Right lobe of liver (tissue), 6 donors: ENCODE measurements at regions not wholly inside any gene's neighbourhood (a gene's known extent, or its start where the extent isn't known, plus 50 kb on each side); places are given as distances from the start of the nearest gene placed in this dataset.
"Not testable (repeated sequence)": the region's sequence is repeated elsewhere in the genome, so short reads cannot be mapped to it uniquely, and the experiment has no call there.

Experiments used
- ATAC-seq, 4 donors: fragments of 200-7000 bp; cut with Tn5 transposase; one replicate each; pipeline ENCODE4 v1.9.1; 2020; ENCODE audit warnings: mild to moderate bottlenecking in 4 of 4, moderate library complexity in 4 of 4
- DNase-seq, 3 donors: peaks; one replicate each; pipeline ENCODE4 v3.0.0-alpha.2; 2020
- H3K27ac ChIP-seq, 3 donors: fragments of 200-600 bp; one replicate each; pipeline ENCODE4 v1.8.0; 2022
- H3K27me3 ChIP-seq, 2 donors: fragments of 200-600 bp; one replicate each; pipeline ENCODE4 v1.8.0; 2022
- H3K36me3 ChIP-seq, 4 donors: fragments of 200-600 bp; sonication (generic) in 1 of 4; one replicate each; pipeline versions ENCODE4 v1.5.1 to v1.8.0; 2017 to 2022; ENCODE audit warnings: control low read depth in 1 of 4
- H3K4me1 ChIP-seq, 4 donors: fragments of 200-600 bp; sonication (generic) in 1 of 4; one replicate each; pipeline versions ENCODE4 v1.5.1 to v1.8.0; 2017 to 2022; ENCODE audit warnings: control low read depth in 1 of 4
- H3K4me3 ChIP-seq, 3 donors: fragments of 200-600 bp; one replicate each; pipeline ENCODE4 v1.8.0; 2022
- H3K9me3 ChIP-seq, 4 donors: fragments of 200-600 bp; sonication (generic) in 1 of 4; one replicate each; pipeline versions ENCODE4 v1.5.1 to v1.8.0; 2017 to 2022; ENCODE audit warnings: control low read depth in 1 of 4
- WGBS: methylation state at CpG from one replicate; pipeline ENCODE4 v1.1.6; 2018; ENCODE audit warnings: low coverage, low lambda C conversion rate; ENCODE audit not compliant: insufficient coverage; ENCODE audit errors: missing lambda C conversion rate; 5-methylcytosine and 5-hydroxymethylcytosine counted together
- intact Hi-C, 2 donors: fragments of 100-400 bp; cut with DNase I; formaldehyde crosslinking; loops; one replicate each; pipeline versions ENCODE4 v1.11.2 to v1.14.1; 2022
- donor health status: DM: no; HTN: yes; CAD: no.
- donor health status: DM: no; HTN: no; CAD: no.
- donor health status: DM: no; HTN: no; CAD: no.
- donor health status: DM: no; HTN: yes; CAD: no.
- donor health status: DM: no; HTN: yes; CAD: no.

DNA sequence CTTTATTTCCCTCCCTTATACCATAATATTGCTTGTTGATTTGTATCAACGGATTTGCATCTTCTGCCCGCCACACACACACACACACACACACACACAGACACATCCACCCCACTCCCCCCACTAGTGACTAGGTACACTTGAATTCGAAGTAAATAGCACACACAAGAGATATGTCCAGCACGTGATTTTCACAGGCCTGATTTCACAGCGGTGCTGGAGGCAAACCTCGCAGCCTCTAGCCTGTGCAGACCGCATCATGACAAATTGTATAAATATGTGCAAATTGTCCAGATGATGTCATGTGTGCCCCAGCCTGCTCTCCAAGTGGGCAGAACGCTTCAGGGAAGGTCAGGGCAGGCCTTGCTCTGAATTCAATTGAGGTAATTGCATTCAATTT is 153.8 kb upstream of the TPTE start:
- H3K4me3 ChIP-seq, H3K36me3 ChIP-seq, H3K9me3 ChIP-seq, H3K27me3 ChIP-seq, intact Hi-C loops, H3K4me1 ChIP-seq, H3K27ac ChIP-seq, DNase-seq: not testable (repeated sequence)
- peak in 3 of 4 donors; percentile 4 to 10 (median 5) for ATAC-seq
- WGBS, result 35% methylated on average over 6 of the region's 8 CpGs

DNA sequence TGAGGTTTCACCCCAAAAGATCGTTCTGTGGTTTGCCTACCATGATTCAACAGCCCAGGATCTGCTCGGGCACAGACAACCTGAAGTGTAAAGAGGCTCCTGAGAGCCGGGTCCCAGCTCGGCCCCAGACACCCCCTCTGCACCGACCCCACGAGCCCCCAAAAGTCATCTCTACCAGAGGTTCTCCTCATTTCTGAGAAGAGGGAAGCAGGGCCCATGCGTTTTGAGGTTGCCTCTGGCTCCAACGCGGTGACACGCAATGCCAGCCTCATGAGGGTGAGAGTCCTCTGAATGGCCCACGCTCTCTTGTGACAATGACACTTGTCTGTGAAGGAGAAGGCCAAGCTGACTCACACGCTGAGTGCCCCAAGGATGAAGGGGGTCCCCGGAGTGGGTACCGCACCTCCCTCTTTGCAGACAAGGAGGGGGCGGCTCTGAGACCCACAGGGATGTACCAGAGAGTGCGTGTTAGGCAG is 153.0 kb upstream of the TPTE start:
- DNase-seq (peak in 2 of 3 donors; percentile 60 to 71), ATAC-seq (peak; percentile 20 to 56 (median 28))
- H3K27ac ChIP-seq, H3K4me3 ChIP-seq, H3K27me3 ChIP-seq, H3K4me1 ChIP-seq, H3K36me3 ChIP-seq, intact Hi-C loops, H3K9me3 ChIP-seq: not testable (repeated sequence)
- 50% methylated on average over 16 of the region's 16 CpGs for WGBS

DNA sequence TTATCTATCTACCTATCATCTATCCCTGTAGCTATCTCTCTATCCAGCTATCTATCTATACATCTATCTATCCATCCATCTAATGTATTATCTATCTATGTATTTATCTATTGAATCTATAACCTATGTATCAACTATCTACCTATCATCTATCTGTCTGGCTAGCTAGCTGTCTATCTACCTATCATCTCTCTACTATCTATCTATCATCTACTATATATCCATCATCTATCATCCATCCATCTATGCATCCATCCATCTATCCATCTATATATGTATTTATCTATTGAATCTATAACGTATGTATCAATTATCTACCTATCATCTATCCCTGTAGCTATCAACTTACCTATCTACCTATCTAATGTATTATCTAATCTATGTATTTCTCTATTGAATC is 152.1 kb upstream of the TPTE start:
- intact Hi-C loops, H3K4me1 ChIP-seq, H3K27me3 ChIP-seq, H3K27ac ChIP-seq, H3K9me3 ChIP-seq, H3K36me3 ChIP-seq, H3K4me3 ChIP-seq, ATAC-seq, DNase-seq: not testable (repeated sequence)
- 30% methylated on average over 1 of the region's 1 CpG for WGBS

DNA sequence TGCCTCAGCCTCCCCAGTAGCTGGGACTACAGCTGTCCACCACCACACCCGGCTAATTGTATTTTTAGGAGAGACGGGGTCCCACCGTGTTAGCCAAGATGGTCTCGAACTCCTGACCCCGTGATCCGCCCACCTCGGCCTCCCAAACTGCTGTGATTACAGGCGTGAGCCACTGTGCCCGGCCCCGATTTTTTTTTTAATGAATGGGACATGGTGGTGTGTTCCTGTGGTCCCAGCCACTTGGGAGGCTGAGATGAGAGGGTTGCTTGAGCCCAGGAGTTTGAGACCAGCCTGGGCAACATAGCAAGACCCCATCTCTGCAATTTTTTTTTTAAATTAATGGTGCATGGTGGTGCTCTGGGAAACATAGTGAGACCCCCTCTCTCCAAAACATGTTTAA is 143.6 kb upstream of the TPTE start:
- H3K4me3 ChIP-seq, H3K27ac ChIP-seq, H3K4me1 ChIP-seq, H3K9me3 ChIP-seq, H3K27me3 ChIP-seq, intact Hi-C loops, H3K36me3 ChIP-seq, DNase-seq, ATAC-seq: not testable (repeated sequence)
- WGBS, result 63% methylated on average over 9 of the region's 10 CpGs

DNA sequence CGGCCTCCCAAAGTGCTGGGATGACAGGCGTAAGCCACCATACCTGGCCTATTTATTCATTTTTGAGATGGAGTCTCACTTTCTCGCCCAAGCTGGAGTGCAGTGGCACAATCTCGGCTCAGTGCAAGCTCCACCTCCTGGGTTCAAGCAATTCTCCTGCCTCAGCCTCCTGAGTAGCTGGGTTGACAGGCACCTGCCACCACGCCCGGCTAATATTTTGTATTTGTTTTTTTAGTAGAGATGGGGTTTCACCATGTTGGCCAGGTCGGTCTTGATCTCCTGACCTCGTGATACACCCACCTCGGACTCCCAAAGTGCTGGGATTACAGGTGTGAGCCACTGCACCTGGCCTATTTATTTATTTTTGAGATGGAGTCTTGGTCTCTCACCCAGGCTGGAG is 141.6 kb upstream of the TPTE start:
- H3K4me1 ChIP-seq, DNase-seq, H3K9me3 ChIP-seq, H3K36me3 ChIP-seq, intact Hi-C loops, ATAC-seq, H3K27me3 ChIP-seq, H3K4me3 ChIP-seq, H3K27ac ChIP-seq: not testable (repeated sequence)
- WGBS, result 68% methylated on average over 9 of the region's 9 CpGs

DNA sequence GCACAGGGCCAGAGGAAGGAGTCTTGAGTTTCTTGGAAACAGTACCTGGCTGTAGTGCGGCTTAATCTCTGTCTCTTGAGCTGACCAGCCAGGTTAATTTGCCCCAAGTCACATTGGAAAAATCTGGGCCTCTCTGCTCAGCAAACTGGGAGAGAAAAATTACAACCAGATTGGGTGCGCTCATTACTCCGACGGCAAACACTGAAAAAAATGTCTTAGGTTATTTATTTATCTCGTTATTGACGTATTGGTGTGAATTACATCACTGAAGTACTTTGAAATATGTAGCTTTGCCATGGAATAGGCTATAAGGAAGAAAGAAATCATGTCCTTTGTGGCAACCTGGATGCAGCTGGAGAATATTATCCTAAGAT is 139.7 kb upstream of the TPTE start:
- H3K4me3 ChIP-seq, ATAC-seq, intact Hi-C loops, DNase-seq, H3K27me3 ChIP-seq, H3K4me1 ChIP-seq, H3K9me3 ChIP-seq, H3K27ac ChIP-seq, H3K36me3 ChIP-seq: not testable (repeated sequence)
- 63% methylated on average over 6 of the region's 6 CpGs for WGBS

DNA sequence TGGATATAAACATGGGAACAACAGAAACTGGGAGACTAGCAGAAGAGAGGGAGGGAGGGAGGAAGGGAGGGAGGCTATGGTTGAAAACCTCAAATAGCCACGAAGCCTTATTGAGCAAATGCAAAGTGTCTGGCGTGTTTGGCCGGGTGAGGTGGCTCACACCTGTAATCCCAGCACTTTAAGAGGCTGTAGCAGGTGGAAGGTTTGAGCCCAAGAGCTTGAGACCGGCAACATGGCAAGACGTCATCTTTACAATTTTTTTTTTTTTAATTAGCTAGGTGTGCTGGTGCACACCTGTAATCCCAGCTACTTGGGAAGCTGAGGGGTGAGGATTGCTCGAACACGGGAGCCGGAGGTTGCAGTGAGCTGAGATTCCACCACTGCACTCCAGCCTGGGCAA is 139.2 kb upstream of the TPTE start:
- H3K4me1 ChIP-seq, H3K4me3 ChIP-seq, ATAC-seq, H3K27ac ChIP-seq, H3K9me3 ChIP-seq, intact Hi-C loops, H3K36me3 ChIP-seq, H3K27me3 ChIP-seq: not testable (repeated sequence)
- 48% methylated on average over 8 of the region's 8 CpGs for WGBS
- DNase-seq, result peak in 1 of 3 donors; percentile 50

DNA sequence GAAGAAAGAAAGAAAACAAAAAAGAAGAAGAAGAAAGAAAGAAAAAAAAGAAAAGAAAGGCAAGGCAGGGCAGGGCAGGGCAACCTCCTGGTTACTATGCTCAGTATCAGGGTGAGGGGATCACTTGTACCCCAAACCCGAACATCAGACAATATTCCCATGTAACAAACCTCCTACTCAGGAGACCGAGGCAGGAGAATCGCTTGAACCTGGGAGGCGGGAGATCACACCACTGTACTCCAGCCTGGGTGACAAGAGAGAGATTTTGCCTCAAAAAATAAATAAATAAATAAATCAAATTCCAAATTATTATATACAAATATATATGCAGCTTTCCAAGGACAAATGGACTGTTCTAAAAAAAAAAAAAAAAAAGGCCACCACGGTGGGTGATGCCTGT is 138.8 kb upstream of the TPTE start:
- peak in 1 of 4 donors; percentile 5 for ATAC-seq
- WGBS, result 31% methylated on average over 5 of the region's 5 CpGs
- H3K27me3 ChIP-seq, H3K9me3 ChIP-seq, intact Hi-C loops, H3K27ac ChIP-seq, DNase-seq, H3K4me3 ChIP-seq, H3K36me3 ChIP-seq, H3K4me1 ChIP-seq: not testable (repeated sequence)

DNA sequence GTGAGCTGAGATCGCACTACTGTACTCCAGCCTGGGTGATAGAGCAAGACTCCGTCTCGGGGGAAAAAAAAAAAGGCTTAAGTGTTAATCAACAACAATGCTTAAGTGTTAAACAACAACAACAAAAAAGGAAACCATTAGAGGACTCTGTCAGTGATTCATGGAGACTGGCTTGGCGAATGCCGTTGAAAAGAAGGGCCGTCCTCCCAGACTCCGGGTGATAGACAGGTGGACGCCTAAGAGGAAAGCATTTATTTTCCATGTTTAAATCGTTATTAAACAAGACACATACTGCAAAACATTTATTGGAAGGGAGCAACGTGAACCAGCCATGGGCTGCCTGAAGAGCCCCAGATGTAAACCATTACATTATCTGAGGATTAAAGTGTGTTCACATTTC is 137.8 kb upstream of the TPTE start:
- H3K36me3 ChIP-seq, H3K4me1 ChIP-seq, H3K9me3 ChIP-seq, H3K27ac ChIP-seq, intact Hi-C loops, H3K4me3 ChIP-seq, H3K27me3 ChIP-seq: not testable (repeated sequence)
- ATAC-seq, result peak in 1 of 4 donors; percentile 3
- peak in 1 of 3 donors; percentile 53 for DNase-seq
- WGBS, result 64% methylated on average over 10 of the region's 10 CpGs

DNA sequence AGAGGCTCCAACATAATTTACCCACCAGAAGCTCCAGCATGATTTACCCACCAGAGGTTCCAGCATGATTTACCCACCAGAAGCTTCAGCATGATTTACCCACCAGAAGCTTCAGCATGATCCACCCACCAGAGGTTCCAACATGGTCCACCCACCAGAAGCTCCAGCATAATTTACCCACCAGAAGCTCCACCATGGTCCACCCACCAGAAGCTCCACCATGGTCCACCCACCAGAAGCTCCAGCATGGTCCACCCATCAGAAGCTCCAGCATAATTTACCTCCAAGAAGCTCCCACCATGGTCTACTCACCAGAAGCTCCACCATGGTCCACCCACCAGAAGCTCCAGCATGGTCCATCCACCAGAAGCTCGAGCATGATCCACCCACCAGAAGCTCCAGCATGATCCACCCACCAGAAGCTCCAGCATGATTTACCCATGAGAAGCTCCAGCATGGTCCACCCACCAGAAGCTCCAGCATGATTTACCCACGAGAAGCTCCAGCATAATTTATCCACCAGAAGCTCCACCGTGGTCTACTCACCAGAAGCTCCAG is 137.0 kb upstream of the TPTE start:
- intact Hi-C loops, H3K9me3 ChIP-seq, H3K27me3 ChIP-seq, H3K36me3 ChIP-seq, H3K4me1 ChIP-seq, H3K27ac ChIP-seq, ATAC-seq, H3K4me3 ChIP-seq, DNase-seq: not testable (repeated sequence)
- WGBS, result 17% methylated on average over 3 of the region's 3 CpGs

DNA sequence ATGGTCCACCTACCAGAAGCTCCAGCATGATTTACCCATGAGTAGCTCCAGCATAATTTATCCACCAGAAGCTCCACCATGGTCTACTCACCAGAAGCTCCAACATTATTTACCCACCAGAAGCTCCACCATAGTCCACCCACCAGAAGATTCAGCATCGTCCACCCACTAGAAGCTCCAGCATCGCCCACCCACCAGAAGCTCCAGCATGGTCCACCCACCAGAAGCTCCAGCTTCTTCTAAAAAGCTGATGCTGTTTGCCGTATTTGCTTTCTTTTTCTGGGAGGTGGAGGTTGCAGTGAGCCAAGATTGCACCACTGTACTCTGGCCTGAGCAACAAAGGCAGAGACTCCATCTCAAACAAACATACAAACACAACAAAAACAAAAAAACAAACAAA is 136.2 kb upstream of the TPTE start:
- H3K4me1 ChIP-seq, H3K27me3 ChIP-seq, ATAC-seq, intact Hi-C loops, H3K27ac ChIP-seq, H3K9me3 ChIP-seq, H3K4me3 ChIP-seq, H3K36me3 ChIP-seq: not testable (repeated sequence)
- peak in 1 of 3 donors; percentile 52 for DNase-seq
- 58% methylated on average over 3 of the region's 3 CpGs for WGBS

DNA sequence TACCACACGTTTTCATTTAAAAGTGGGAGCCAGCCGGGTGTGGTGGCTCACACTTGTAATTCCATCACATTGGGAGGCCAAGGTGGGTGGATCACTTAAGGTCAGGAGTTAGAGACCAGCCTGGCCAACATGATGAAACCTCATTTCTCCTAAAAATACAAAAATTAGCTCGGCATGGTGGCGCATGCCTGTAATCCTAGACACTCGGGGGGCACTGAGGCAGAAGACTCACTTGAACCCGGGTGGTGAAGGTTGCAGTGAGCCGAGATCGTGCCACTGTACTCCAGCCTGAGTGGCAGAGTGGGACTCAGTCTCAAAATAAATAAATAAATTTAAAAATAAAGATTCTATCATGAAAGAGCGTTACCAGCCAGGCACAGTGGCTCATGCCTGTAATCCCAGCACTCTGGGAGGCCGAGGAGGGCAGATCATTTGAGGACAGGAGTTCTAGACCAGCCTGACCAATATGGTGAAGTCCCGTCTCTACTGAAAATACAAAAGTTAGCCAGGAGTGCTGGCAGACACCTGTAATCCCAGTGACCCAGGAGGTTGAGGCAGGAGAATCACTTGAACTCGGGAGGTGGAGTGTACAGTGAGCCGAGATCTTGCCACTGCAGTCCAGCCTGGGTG is 135.4 kb upstream of the TPTE start:
- not testable (repeated sequence) for H3K9me3 ChIP-seq

More for the DNA sequence above, 135.4 kb upstream of the TPTE start:
- intact Hi-C loops, H3K4me3 ChIP-seq, H3K36me3 ChIP-seq, H3K4me1 ChIP-seq, H3K27me3 ChIP-seq, H3K27ac ChIP-seq: not testable (repeated sequence)
- WGBS, result 42% methylated on average over 13 of the region's 13 CpGs
- ATAC-seq, result peak in 1 of 4 donors; percentile 9
- DNase-seq, result peak in 1 of 3 donors; percentile 52
